ENCODE measurements at regions not wholly inside any gene's neighbourhood (a gene's known extent, or its start where the extent isn't known, plus 50 kb on each side); places are given as distances from the start of the nearest gene placed in this dataset.

GRCh38 chr3:188059351-188059750, 94.6 kb upstream of the LPP start:
- TF ChIP-seq EZH2 (IDR thresholded peaks at IDR 0.05; ENCODE audit: low read depth) = no peak
- TF ChIP-seq, protein P1, sequence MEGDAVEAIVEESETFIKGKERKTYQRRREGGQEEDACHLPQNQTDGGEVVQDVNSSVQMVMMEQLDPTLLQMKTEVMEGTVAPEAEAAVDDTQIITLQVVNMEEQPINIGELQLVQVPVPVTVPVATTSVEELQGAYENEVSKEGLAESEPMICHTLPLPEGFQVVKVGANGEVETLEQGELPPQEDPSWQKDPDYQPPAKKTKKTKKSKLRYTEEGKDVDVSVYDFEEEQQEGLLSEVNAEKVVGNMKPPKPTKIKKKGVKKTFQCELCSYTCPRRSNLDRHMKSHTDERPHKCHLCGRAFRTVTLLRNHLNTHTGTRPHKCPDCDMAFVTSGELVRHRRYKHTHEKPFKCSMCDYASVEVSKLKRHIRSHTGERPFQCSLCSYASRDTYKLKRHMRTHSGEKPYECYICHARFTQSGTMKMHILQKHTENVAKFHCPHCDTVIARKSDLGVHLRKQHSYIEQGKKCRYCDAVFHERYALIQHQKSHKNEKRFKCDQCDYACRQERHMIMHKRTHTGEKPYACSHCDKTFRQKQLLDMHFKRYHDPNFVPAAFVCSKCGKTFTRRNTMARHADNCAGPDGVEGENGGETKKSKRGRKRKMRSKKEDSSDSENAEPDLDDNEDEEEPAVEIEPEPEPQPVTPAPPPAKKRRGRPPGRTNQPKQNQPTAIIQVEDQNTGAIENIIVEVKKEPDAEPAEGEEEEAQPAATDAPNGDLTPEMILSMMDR (conservative IDR thresholded peaks at IDR 0.05) = no peak
- ChIA-PET CTCF (interaction anchor here (0.8 kb wide), 1 partner anchor 319 kb away, joined by 4 read pairs; no protein-coding TSS in a partner anchor), POLR2A (ENCODE audit: unreplicated experiment) (interaction anchor here (0.7 kb wide), 3 partner anchors 271 to 1436 kb away, joined by 3 to 6 read pairs (median 3); no protein-coding TSS in a partner anchor)
- BruUV-seq (replicated peaks) = no TSS peak
- H3K4me2 ChIP-seq = no peak overlapping the region
- intact Hi-C loops (cut with micrococcal nuclease; ENCODE audit: unreplicated experiment) = no loop called here
- no peaks in the 10 kb centered on the region for H3K9me3 ChIP-seq (ENCODE audit: insufficient read depth, low read depth)
- no peaks in the 10 kb centered on the region for H3K79me2 ChIP-seq (ENCODE audit: low read depth)
- no peaks in the 10 kb centered on the region for H3K9me2 ChIP-seq (ENCODE audit: insufficient read depth)
- DNase-seq = no peak
- peaks cover 38% of the 10 kb centered on the region for H3K4me1 ChIP-seq (replicated peaks; ENCODE audit: insufficient read depth)
- H3K36me3 ChIP-seq (ENCODE audit: low read depth) = no peaks in the 10 kb centered on the region
- no peak overlapping the region for H2AFZ ChIP-seq
- H3K4me3 ChIP-seq = no peak overlapping the region
- peaks cover 27% of the 10 kb centered on the region for H3F3A ChIP-seq (ENCODE audit: insufficient read depth, low read depth)
- no peak overlapping the region for H3K27ac ChIP-seq
- H4K20me1 ChIP-seq (ENCODE audit: insufficient read depth) = no peaks in the 10 kb centered on the region
- no peaks in the 10 kb centered on the region for H3K27me3 ChIP-seq (ENCODE audit: insufficient read depth, low read depth)

GRCh38 chr3:188060264-188060835, 93.6 kb upstream of the LPP start:
- CTCF ChIA-PET = interaction anchor here (0.8 kb wide), 1 partner anchor 320 kb away, joined by 4 read pairs; no protein-coding TSS in a partner anchor
- Histone ChIP-seq H3K9me3 (ENCODE audit: insufficient read depth, low read depth) (no peaks in the 10 kb centered on the region), H2AFZ (no peak overlapping the region), H3K4me1 (replicated peaks; ENCODE audit: insufficient read depth) (peaks cover 38% of the 10 kb centered on the region), H3K9me2 (ENCODE audit: insufficient read depth) (no peaks in the 10 kb centered on the region), H3K4me3 (no peak overlapping the region), H3K36me3 (ENCODE audit: low read depth) (no peaks in the 10 kb centered on the region), H3K4me2 (peak overlapping the region; percentile 46), H3F3A (ENCODE audit: insufficient read depth, low read depth) (peaks cover 27% of the 10 kb centered on the region), H3K27ac (peak overlapping the region; percentile 4; the same call in 1 of the 2 replicates), H3K79me2 (ENCODE audit: low read depth) (no peaks in the 10 kb centered on the region), H4K20me1 (ENCODE audit: insufficient read depth) (no peaks in the 10 kb centered on the region), H3K27me3 (ENCODE audit: insufficient read depth, low read depth) (no peaks in the 10 kb centered on the region)
- no TSS peak for BruUV-seq (replicated peaks)
- peak in 1 of 2 experiments; percentile 61 for DNase-seq
- TF ChIP-seq EZH2 (IDR thresholded peaks at IDR 0.05; ENCODE audit: low read depth) = no peak
- TF ChIP-seq, protein P1 (conservative IDR thresholded peaks at IDR 0.05) = no peak
- intact Hi-C loops (cut with micrococcal nuclease; ENCODE audit: unreplicated experiment) = loop anchor here (5.0 to 10.0 kb wide), 3 partner anchors 304 to 757 kb away; no protein-coding TSS in a partner anchor
- POLR2A ChIA-PET (ENCODE audit: unreplicated experiment) = interaction anchor here (0.6 to 0.7 kb wide), 2 partner anchors 105 to 313 kb away, joined by 3 to 5 read pairs; no protein-coding TSS in a partner anchor

DNA sequence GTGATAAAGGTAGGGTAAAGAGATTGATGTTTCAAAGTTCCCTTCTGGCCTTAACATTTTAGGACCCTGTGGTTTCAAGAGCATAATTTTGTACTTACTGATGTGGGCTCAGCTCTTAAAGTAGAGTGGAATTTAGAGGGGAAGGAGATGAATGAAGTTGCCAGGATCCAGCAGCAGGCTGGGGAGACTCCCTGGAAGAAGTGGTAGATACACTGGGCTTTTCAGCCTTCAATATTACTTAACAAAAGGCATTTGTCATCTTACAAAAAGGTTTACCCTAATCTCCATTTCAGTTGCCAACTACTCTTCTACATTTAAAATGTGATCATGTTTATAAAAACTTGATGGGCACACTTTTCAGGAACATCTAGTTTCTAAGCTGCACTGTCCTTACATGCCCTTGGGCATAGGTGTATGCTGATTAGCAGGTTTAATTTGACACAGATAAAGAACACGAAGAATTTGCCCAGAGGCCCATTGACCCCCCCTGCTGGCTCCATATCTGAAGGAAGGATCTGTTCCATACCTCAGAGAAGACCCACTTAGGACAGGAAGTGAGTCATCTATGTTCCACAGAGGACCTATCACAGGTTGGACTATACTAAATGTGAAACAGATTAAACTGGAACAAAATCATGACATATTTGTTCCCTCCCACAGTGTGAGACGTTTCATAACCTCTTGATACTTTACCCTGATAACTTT, 93.0 kb upstream of the LPP start:
- H3K36me3 ChIP-seq (ENCODE audit: low read depth) = no peaks in the 10 kb centered on the region
- H3K4me2 ChIP-seq = peak overlapping the region; percentile 46
- H3K4me1 ChIP-seq (replicated peaks; ENCODE audit: insufficient read depth) = peaks cover 38% of the 10 kb centered on the region
- no peaks in the 10 kb centered on the region for H4K20me1 ChIP-seq (ENCODE audit: insufficient read depth)
- intact Hi-C loops (cut with micrococcal nuclease; ENCODE audit: unreplicated experiment) = loop anchor here (1.0 to 10.0 kb wide), 11 partner anchors 23 to 893 kb away; partner anchors contain the start of gene BCL6
- no peaks in the 10 kb centered on the region for H3K9me2 ChIP-seq (ENCODE audit: insufficient read depth)
- peaks cover 27% of the 10 kb centered on the region for H3F3A ChIP-seq (ENCODE audit: insufficient read depth, low read depth)
- no peak for TF ChIP-seq EZH2 (IDR thresholded peaks at IDR 0.05; ENCODE audit: low read depth)
- TF ChIP-seq, protein P1 (conservative IDR thresholded peaks at IDR 0.05) = no peak
- BruUV-seq (replicated peaks) = no TSS peak
- H3K9me3 ChIP-seq (ENCODE audit: insufficient read depth, low read depth) = no peaks in the 10 kb centered on the region
- CTCF ChIA-PET = no interaction called here
- no peak overlapping the region for H2AFZ ChIP-seq
- H3K4me3 ChIP-seq = no peak overlapping the region
- H3K27ac ChIP-seq = peak overlapping the region; percentile 46
- DNase-seq = peak; percentile 92 to 99
- H3K79me2 ChIP-seq (ENCODE audit: low read depth) = no peaks in the 10 kb centered on the region
- H3K27me3 ChIP-seq (ENCODE audit: insufficient read depth, low read depth) = no peaks in the 10 kb centered on the region
- POLR2A ChIA-PET (ENCODE audit: unreplicated experiment) = interaction anchor here (0.6 to 1.4 kb wide), 2 partner anchors 315 to 889 kb away, joined by 4 to 7 read pairs; partner anchors contain the start of gene BCL6

Data from PC-9 (cell line).